ENCODE measurements at regions not wholly inside any gene's neighbourhood (a gene's known extent, or its start where the extent isn't known, plus 50 kb on each side); places are given as distances from the start of the nearest gene placed in this dataset.

GRCh38 chr6:144878577-144878976 lies 593.4 kb downstream of the UTRN start:
- Histone ChIP-seq H4K20me1 (ENCODE audit: control insufficient read depth, insufficient read depth, low read depth, low read length) (no peaks in the 10 kb centered on the region), H3K4me2 (ENCODE audit: low read length) (no peak overlapping the region), H3K9me2 (replicated peaks; ENCODE audit: control insufficient read depth, low read length) (no peaks in the 10 kb centered on the region), H3K36me3 (ENCODE audit: control insufficient read depth, low read length) (no peaks in the 10 kb centered on the region), H3K4me3 (ENCODE audit: low read length) (no peak overlapping the region), H3K9me3 (ENCODE audit: control insufficient read depth, insufficient read depth, low read length) (no peaks in the 10 kb centered on the region; the same call in 1 of the 2 replicates), H3K27ac (ENCODE audit: low read depth, low read length) (no peak overlapping the region), H3K79me2 (ENCODE audit: control insufficient read depth, low read length) (no peaks in the 10 kb centered on the region), H3K4me1 (ENCODE audit: control insufficient read depth, low read length) (no peaks in the 10 kb centered on the region), H3F3A (ENCODE audit: control insufficient read depth, insufficient read depth) (no peaks in the 10 kb centered on the region), H3K27me3 (ENCODE audit: control insufficient read depth, low read length) (no peaks in the 10 kb centered on the region)
- no peak for TF ChIP-seq EZH2phosphoT487 (IDR thresholded peaks at IDR 0.05; ENCODE audit: borderline replicate concordance, low read length)
- TF ChIP-seq, protein P1, sequence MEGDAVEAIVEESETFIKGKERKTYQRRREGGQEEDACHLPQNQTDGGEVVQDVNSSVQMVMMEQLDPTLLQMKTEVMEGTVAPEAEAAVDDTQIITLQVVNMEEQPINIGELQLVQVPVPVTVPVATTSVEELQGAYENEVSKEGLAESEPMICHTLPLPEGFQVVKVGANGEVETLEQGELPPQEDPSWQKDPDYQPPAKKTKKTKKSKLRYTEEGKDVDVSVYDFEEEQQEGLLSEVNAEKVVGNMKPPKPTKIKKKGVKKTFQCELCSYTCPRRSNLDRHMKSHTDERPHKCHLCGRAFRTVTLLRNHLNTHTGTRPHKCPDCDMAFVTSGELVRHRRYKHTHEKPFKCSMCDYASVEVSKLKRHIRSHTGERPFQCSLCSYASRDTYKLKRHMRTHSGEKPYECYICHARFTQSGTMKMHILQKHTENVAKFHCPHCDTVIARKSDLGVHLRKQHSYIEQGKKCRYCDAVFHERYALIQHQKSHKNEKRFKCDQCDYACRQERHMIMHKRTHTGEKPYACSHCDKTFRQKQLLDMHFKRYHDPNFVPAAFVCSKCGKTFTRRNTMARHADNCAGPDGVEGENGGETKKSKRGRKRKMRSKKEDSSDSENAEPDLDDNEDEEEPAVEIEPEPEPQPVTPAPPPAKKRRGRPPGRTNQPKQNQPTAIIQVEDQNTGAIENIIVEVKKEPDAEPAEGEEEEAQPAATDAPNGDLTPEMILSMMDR (IDR thresholded peaks at IDR 0.05; ENCODE audit: low read depth, low read length, poor library complexity, severe bottlenecking), result no peak

DNA sequence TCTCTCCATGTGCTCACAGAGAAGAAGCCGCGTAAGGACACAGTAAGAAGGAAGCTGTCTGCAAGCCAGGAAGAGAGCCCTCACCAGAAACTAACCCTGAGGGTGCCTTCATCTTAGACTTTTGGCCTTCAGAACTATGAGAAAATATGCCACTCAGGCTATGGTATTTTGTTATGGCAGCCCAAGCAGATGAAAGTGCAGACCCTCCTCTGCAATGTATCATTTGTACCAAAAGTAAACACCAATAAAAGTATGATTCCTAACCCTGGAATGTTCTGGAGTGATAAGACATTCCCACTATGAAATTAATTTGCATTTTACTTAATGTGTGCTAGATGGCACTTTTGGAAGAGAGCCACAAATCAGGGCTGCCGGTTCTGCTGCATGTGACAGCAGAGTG lies 594.3 kb downstream of the UTRN start:
- TF ChIP-seq, protein P1 (IDR thresholded peaks at IDR 0.05; ENCODE audit: low read depth, low read length, poor library complexity, severe bottlenecking), result no peak
- TF ChIP-seq EZH2phosphoT487 (IDR thresholded peaks at IDR 0.05; ENCODE audit: borderline replicate concordance, low read length), result no peak
- H3K79me2 ChIP-seq (ENCODE audit: control insufficient read depth, low read length), result no peaks in the 10 kb centered on the region
- no peaks in the 10 kb centered on the region for H3K36me3 ChIP-seq (ENCODE audit: control insufficient read depth, low read length)
- no peaks in the 10 kb centered on the region for H3K27me3 ChIP-seq (ENCODE audit: control insufficient read depth, low read length)
- no peaks in the 10 kb centered on the region for H3K4me1 ChIP-seq (ENCODE audit: control insufficient read depth, low read length)
- H3K27ac ChIP-seq (ENCODE audit: low read depth, low read length), result no peak overlapping the region
- H3F3A ChIP-seq (ENCODE audit: control insufficient read depth, insufficient read depth), result no peaks in the 10 kb centered on the region
- no peak overlapping the region for H3K4me3 ChIP-seq (ENCODE audit: low read length)
- no peaks in the 10 kb centered on the region for H4K20me1 ChIP-seq (ENCODE audit: control insufficient read depth, insufficient read depth, low read depth, low read length)
- no peaks in the 10 kb centered on the region for H3K9me2 ChIP-seq (replicated peaks; ENCODE audit: control insufficient read depth, low read length)
- no peaks in the 10 kb centered on the region for H3K9me3 ChIP-seq (ENCODE audit: control insufficient read depth, insufficient read depth, low read length)
- no peak overlapping the region for H3K4me2 ChIP-seq (ENCODE audit: low read length)

DNA sequence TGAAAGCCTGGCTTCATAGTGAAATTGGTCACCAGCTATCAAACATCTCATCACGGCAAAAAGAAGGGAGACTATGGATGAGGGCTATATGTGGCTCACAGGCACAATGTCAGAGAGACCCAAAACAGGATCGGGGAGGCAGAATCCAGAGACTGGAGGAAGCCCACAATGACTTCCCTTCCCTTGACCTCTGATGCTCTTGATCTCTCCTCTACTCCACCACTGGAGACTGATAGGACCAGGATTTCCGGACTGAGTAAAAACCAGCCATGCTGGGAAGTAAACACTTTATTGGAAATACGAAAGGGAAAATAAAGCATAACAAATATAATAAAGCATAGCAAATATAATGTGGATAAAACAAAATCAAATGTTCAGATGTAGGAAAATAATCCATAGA lies 597.3 kb downstream of the UTRN start:
- TF ChIP-seq EZH2phosphoT487 (IDR thresholded peaks at IDR 0.05; ENCODE audit: borderline replicate concordance, low read length), result no peak
- TF ChIP-seq, protein P1 (IDR thresholded peaks at IDR 0.05; ENCODE audit: low read depth, low read length, poor library complexity, severe bottlenecking), result no peak

GRCh38 chr6:144883915-144884314 lies 598.8 kb downstream of the UTRN start:
- H4K20me1 ChIP-seq (ENCODE audit: control insufficient read depth, insufficient read depth, low read depth, low read length), result no peaks in the 10 kb centered on the region
- H3K36me3 ChIP-seq (ENCODE audit: control insufficient read depth, low read length), result no peaks in the 10 kb centered on the region

More for the DNA sequence above, 597.3 kb downstream of the UTRN start:
- no peaks in the 10 kb centered on the region for H3K9me3 ChIP-seq (ENCODE audit: control insufficient read depth, insufficient read depth, low read length)
- no peaks in the 10 kb centered on the region for H3K4me1 ChIP-seq (ENCODE audit: control insufficient read depth, low read length)
- H4K20me1 ChIP-seq (ENCODE audit: control insufficient read depth, insufficient read depth, low read depth, low read length), result no peaks in the 10 kb centered on the region
- H3K27me3 ChIP-seq (ENCODE audit: control insufficient read depth, low read length), result no peaks in the 10 kb centered on the region
- H3F3A ChIP-seq (ENCODE audit: control insufficient read depth, insufficient read depth), result no peaks in the 10 kb centered on the region
- H3K36me3 ChIP-seq (ENCODE audit: control insufficient read depth, low read length), result no peaks in the 10 kb centered on the region
- no peaks in the 10 kb centered on the region for H3K9me2 ChIP-seq (replicated peaks; ENCODE audit: control insufficient read depth, low read length)
- H3K27ac ChIP-seq (ENCODE audit: low read depth, low read length), result no peak overlapping the region
- no peak overlapping the region for H3K4me2 ChIP-seq (ENCODE audit: low read length)
- H3K4me3 ChIP-seq (ENCODE audit: low read length), result no peak overlapping the region
- no peaks in the 10 kb centered on the region for H3K79me2 ChIP-seq (ENCODE audit: control insufficient read depth, low read length)

More at GRCh38 chr6:144883915-144884314, 598.8 kb downstream of the UTRN start:
- Histone ChIP-seq H3K27me3 (ENCODE audit: control insufficient read depth, low read length) (no peaks in the 10 kb centered on the region), H3K9me2 (replicated peaks; ENCODE audit: control insufficient read depth, low read length) (no peaks in the 10 kb centered on the region), H3K4me3 (ENCODE audit: low read length) (no peak overlapping the region), H3K4me1 (ENCODE audit: control insufficient read depth, low read length) (no peaks in the 10 kb centered on the region), H3K4me2 (ENCODE audit: low read length) (no peak overlapping the region), H3K9me3 (ENCODE audit: control insufficient read depth, insufficient read depth, low read length) (no peaks in the 10 kb centered on the region), H3K27ac (ENCODE audit: low read depth, low read length) (no peak overlapping the region), H3F3A (ENCODE audit: control insufficient read depth, insufficient read depth) (no peaks in the 10 kb centered on the region), H3K79me2 (ENCODE audit: control insufficient read depth, low read length) (no peaks in the 10 kb centered on the region)
- TF ChIP-seq, protein P1 (IDR thresholded peaks at IDR 0.05; ENCODE audit: low read depth, low read length, poor library complexity, severe bottlenecking), result no peak
- TF ChIP-seq EZH2phosphoT487 (IDR thresholded peaks at IDR 0.05; ENCODE audit: borderline replicate concordance, low read length), result no peak
